HG03064 (cell line): ENCODE measurements at regions not wholly inside any gene's neighbourhood (a gene's known extent, or its start where the extent isn't known, plus 50 kb on each side); places are given as distances from the start of the nearest gene placed in this dataset.

ENCODE experiments used
- ATAC-seq: cut with Tn5 transposase; IDR thresholded peaks from one replicate; pipeline ENCODE4 v1.9.1; 2021; ENCODE audit warnings: low read depth; ENCODE audit not compliant: unreplicated experiment

DNA sequence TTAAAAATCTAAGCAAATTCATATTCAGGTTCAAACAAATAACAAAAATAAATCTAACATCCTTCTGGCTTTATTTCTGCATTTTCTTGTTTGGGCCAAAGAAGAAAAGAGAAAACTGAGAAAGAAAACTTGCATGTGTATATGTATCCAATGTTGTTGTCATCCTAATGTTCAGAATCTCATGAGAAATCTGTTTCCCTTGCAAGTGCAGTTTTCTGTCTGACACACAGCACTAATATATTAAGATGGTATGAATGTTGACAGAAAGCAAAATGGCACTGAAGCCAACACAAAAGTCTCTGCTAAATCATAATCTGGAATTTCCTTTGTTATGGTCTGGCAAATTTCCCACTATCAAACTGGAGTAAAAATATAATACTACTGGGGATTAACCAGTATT is 235.9 kb downstream of the HGF start:
- ATAC-seq = no peak

DNA sequence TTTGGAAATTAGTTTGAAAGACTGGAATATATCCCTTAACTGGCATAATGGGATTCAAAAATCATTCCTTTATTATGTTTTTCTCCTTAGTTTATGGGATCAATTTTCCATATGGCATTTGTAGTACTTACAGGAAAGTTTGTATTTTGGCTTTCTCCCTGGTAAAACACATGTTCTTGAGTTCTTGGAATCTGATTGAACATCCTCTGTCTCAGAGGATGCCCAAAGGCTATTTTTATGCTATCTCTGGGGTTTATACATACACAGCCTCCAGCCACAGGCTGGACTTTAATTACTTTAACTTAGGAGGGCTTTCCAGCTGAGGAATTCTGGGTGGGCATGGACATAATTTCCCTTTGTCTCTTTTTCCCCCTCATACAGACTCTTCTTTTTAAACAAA is 236.4 kb downstream of the HGF start:
- no peak for ATAC-seq

DNA sequence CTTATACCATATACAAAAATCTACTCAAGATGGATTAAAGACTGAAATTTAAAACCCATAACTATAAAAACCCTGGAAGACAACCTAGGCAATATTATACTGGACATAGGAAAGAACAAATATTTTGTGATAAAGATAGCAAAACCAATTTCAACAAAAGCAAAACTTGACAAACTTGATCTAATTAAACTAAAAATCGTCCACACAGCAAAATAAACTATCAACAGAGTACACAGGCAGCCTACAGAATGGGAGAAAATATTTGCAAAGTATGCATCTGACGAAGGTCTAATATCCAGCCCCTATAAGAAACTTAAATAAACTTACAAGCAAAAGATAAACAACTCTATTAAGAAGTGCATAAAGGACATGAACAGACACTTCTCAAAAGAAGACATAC is 240.1 kb downstream of the HGF start:
- no peak for ATAC-seq

DNA sequence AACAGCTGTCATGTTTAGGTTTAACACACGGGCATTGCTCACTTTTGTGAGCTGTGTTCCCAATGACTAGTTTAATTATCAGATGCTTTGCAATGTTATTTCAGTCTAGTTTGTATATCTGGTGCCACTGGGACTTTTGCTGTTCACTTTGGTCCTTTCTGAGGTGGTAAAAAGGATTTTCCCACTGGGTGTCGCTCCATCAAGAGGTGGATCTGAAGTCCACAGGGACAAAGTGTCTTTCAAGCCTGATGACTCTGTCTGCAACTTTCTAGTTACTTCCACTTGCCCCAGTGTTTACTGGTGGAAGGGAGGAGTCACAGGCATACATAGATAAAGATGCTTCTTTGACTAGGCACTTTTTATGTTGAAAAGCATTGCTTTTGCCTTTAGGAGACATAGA is 242.2 kb downstream of the HGF start:
- no peak for ATAC-seq

DNA sequence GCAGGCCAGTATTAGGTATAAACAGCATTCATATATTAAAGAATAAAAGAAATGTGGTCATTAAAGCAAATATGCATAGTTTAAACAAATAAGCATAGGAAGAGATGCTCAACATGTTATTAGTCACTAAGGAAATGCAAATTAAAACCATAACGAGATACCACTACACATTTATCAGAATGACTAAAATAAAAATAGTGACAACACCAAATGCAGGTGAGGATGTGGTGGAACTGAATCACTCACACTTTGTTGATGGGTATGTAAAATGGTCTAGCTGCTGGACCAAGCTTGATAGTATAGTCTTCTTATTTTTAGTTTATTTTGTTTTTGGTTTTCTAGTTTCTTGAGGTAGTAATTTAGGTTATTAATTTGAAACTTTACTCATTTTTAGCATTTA is 242.9 kb downstream of the HGF start:
- no peak for ATAC-seq

DNA sequence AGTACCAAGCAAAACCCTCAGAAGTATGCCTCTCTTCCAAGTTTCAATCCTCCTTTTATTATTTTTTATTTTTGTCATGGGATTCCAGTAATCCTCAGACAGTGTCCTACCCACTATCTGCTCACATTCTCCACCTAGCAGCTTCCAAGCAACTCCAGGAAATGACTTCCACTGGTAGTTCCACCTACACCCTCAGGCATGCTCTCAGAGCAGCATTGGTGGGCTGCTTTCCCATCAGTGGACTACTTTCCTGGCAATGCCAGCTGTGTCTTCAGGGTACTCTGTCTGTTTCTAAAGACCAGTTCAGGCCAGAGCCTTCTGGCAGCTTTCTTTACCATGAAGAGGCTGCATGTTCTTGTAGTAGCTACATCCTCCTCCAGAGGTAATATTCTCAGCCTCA is 244.0 kb downstream of the HGF start:
- ATAC-seq = no peak

DNA sequence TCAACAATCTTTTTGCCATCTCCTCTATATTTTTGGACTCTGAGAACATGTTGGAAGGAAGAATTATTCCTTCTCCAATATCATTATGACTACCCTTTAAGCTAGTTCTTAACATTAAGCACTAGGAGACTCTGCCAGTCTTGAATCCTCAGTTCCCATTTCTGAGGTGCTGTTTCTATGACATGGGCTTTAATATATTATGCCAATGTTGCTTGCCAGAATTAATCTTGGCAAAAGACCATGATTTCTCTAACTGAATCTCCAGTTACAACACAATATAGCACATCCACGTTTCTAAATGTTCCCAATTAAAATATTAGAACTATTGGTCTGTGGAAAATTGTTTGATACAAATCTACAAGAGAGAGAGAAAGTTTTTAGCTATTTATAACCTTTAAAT is 250.0 kb downstream of the HGF start:
- ATAC-seq = no peak

DNA sequence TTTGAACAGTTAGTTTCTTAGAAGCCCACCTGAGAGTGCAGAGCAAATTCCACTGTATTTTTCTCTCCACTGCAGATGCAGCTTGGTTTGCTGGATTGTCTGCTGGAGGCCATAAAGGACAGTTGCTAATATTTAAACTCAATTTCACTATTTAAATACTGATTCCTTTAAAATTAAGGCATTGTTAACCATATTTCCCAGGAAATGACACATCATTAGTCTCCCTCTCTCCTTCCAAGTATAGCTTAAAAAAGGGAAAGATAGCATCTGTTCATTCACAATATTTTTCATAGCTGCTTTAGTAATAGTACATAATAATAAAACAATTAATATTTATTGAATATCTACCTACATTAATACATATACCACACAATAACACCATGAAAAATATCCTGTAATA is 252.9 kb downstream of the HGF start:
- no peak for ATAC-seq

DNA sequence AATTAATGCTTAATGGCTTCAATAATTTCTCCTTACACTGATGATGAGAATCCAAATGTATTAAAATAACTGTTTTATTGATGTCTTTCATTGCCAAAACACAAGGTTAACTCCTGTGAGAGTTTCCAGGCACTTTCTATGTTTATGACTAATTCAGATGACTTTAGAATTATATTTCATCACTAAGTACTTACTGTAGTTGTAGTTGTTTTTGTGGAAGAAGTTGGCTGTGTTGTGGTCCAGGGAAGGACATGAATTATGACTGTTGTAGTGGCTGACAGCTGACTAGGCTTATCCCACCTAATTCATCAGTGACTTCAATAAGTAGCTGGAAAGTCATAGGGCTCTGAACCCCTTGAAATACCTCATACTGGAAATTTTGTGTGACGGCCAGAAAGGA is 254.8 kb downstream of the HGF start:
- ATAC-seq = no peak

DNA sequence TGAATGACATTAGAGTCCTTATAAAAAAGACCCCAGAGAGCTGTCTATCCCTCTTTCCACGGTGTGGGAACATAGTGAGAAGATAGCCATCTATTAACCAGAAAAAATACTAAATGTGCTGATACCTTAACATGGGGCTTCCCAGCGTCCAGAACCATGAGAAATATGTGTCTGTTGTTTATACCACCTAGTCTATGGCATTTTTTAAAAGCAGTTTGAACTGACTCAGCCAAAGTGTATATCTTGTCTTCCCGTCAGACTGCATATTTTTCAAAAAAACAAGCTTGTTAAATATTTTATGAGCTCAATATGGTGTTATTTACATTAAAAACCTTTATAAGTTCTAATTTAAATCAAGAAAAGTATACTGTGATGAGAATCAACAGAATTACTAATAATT is 255.3 kb downstream of the HGF start:
- ATAC-seq = no peak

DNA sequence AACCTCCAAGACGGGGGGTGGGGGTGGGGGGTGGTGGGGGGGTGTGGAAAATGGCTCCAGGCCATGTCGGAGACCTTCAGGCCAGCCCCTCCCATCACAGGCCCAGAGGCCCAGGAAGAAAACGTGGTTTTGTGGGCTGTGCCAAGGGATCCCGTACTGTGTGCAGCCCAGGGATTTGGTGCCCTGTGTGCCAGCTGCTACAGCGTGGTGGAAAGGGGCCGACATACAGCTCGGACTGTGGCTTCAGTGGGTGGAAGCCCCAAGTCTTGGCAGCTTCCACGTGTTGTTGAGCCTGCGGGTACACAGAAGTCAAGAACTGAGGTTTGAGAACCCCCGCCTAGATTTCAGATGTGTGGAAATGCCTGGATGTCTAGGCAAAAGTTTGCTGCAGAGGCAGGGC is 259.7 kb downstream of the HGF start:
- ATAC-seq = no peak

DNA sequence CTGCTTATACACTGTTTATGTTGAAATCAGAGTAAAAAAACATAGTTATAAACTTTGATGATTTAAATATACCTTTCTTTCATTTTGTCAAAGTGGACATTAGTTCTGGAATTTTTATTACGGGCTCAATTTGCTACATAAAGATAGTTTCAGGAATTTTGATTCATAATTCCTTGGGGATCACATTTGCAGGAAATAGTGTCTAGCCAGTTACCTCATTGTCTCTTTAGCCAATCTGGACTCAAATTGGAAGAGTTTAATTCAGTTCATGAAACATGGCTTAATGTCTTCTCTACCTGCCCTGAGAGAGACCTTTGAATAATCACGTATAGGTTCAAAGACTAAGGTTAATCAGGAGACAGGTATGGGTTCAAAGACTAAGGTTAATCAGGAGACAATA is 262.6 kb downstream of the HGF start:
- ATAC-seq = no peak

DNA sequence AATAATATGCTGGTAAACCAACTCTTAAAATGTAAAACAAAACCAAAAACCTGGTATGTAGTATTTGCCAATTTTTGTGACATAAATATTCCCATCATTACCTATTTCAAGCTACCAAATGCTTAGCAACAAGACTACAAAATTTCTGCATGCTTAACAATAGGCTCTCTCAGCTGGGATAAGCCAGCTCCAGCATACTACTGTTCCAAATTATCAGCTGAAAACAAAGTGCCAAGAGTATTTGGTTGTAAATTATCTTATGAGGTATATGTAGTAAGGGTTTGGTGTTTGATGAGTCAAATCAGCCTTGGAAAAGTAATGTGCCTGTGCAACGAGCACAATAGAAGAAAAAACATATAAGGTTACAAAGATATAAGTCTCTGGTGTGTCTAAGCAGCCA is 263.2 kb downstream of the HGF start:
- no peak for ATAC-seq

DNA sequence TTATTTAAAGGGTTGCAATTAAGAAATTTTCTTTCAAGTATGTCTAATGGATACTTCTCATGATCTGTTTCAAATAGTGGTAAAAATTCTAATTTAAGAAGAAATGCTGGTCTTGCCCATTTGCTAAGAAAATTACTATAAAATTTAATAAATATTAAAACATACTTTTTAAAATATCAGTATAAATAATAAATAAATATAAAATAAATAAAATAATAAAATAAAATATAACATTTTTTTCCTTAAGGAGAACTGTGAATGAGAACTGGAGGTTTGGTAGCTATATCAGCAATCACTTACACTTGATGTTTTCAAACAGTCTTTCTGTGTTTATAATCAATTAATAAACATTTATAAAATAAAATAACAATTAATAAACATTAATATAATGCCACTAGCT is 266.1 kb downstream of the HGF start:
- ATAC-seq = no peak

DNA sequence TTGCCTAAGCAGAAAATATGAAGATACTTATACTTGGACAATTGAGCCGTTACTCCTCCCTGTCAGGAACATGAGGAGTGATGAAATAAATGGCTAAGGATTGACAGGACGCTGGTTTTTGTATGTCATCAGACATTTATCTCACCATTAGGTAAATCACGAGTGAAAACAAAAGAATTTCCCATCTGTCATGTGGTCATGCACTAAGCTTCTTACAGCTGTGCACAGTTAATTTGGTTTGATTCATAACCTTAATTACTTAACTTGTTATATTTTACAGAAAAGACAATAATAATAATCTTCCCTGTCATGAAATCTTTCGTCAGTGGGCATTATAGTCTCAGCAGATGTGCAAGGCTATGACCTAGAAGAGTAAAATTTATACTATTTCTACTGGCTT is 266.5 kb downstream of the HGF start:
- ATAC-seq = no peak

DNA sequence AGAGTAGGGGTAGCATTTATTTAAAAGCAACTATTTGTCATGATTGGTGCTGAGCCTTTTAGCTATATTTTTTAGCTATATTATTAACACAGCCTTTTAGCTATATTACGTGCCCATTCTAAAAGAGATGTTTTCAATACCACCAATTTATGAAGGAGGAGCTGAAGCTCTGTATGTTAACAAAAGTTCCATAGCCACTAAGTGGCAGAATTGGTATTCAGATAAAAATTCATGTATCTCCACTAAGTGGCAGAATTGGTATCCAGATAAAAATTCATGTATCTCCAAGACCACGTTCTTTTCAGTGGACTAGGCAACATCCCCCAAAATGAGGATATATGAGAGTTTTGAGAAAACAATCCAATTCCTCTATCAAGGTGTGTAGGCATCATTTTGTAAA is 268.6 kb downstream of the HGF start:
- no peak for ATAC-seq

DNA sequence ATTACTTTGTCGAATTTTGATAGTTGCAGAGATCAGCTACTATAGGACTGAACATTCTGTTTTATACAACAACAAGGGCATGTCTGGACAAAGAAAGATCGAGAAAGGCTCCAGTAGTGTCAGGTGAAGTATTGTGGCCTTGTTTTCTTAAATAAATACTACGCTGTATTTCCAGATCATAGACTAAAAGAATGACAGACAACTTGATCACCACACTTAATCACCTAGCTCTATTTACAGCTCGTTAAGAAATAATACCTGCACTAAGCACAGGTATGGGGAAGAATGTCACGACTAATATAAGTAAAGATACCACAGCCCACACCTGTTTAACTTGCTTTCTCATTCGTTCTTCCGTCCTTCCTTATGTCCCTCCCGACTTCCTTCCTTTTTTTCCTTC is 269.2 kb downstream of the HGF start:
- no peak for ATAC-seq

DNA sequence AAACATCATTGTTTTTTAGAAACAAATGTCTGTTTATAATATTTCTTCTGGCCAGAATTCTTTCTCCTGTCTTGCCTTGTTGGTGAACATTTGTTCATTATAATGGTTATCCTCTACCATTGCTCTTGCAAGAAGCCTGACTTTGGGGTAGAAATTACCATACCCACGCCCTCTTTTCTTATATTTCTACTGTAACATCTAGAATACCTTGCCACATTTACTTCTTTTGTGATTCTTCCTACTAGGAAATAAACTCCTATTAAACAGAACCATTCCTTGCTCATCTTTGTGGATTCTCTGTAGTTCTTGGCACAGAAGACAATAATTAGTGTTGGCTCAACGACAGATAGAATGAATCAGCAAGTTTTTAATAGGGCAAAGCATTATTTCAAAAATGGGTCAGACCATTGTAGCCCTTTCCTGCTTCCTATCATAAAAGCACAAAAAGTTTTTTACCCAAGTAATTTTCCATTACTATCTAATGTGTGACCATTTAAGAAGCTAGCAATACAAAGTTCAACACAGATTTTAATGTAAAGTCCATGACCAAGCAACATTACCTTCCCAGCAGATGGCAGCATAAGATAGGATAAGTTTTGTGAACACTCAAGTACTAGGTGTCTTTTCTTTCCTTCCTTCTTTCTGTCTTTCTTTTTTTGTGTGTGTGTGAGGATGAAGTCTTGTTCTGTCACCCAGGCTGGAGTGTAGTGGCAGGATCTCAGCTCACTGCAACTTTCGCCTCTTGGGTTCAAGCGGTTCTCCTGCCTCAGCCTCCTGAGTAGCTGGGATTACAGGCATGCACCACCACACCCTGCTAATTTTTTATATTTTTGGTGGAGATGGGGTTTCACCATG is 270.4 kb downstream of the HGF start:
- peak; percentile 74 for ATAC-seq

DNA sequence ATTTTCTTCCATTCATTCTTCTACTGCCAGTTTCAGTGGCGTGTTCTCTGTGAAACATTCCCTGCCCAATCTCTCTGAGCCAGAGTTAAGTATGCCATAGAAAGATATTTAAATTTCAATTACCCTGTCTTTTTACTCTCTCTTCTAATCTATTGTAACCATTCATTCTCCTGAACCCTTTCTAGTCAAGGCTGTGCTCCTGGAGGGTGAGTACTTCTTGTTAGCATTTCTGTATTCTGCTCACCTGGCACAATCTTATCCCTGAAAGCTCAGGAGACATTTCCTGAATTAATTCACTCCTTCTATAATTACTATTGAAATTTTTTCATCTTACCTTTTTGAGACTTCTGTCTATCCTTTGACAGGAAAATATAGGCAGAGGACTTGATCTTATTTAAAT is 271.7 kb downstream of the HGF start:
- no peak for ATAC-seq

DNA sequence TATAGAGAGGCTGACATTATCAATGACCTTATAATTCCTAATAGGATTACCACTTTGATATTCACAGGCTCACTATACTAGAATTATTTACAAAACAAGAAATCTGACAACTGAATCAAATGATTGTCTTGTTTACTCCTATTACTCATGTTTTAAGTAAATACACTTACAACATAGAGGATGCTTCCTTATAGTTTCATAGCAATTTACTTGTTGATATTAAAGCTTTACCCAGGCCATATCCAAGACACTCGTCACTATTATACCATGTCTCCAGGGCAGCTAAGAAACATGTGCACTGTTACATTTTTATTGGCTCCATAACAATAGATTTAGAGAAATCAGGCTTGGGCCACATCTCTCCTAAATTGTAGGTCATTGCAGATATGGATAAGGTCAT is 276.9 kb downstream of the HGF start:
- no peak for ATAC-seq

DNA sequence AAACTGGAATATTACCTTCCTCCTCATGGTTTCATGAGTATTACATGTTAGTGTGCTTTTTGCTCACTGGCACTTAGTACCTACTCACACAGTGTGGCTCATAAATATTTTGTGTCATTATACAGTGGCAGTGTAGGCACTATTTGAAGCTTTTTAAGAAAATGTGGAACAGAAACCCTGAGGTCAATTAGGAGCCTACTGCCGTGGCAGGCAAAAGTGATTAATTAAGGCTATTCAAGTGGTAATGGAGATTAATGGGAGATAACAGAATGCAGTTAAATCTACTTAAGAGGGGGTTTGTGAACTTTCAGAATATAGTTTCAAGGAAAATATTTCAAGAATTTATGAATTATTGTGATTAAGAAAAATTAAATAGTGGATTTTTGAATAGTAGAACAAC is 277.6 kb downstream of the HGF start:
- ATAC-seq = no peak

DNA sequence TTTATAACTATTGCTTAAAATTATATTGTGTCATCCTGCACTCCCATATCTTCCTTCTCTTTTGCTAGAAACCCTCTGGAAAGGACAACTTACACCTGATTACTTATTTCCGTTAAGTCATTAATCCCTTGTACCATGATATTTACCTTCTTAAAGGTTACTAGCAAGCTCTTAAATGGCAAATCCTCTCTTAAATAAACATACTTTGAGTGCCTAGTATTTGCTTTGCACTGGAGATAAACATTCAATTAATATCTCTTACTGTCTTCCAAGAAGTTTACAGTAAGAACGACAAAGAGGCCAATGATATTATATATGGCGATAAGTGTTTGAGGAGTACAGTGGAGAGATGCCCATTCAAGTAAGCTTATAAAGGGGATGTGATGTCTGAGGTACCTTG is 278.3 kb downstream of the HGF start:
- ATAC-seq = no peak

DNA sequence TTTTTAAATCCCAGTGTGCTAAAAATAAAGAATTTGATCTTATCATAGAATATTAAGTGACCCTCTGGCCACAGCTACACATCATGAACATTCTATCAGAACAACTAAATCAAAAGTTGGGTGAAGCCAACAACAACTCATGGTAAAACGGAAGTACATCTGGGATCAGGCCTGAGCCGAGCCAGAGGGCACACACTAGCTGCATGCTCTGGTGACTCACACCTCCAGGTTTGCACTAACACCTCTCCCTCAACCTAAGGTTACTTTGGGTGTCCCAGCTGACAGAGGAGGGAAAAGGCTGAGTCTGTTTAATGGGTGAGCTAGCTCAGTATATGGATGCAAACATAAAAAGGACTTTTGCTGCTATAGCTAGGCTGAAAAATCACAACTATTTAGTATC is 281.6 kb downstream of the HGF start:
- no peak for ATAC-seq
